Panc1 (cell line): ENCODE measurements at regions not wholly inside any gene's neighbourhood (a gene's known extent, or its start where the extent isn't known, plus 50 kb on each side); places are given as distances from the start of the nearest gene placed in this dataset.

ENCODE experiments used
- ATAC-seq: fragments of 200-7000 bp; cut with Tn5 transposase; 2 replicates; pipeline ENCODE4 v1.9.1; 2020; ENCODE audit warnings: mild to moderate bottlenecking, moderate library complexity
- BruUV-seq: library from RNA; stranded (reverse); fragments of 400-500 nt; replicated peaks from 2 replicates; lab custom pipeline; 2021; lab: Mats Ljungman, UMichigan
- CTCF ChIA-PET: fragments of 300-600 bp; sonication (Branson Sonifier 250); formaldehyde crosslinking; loops from one replicate; lab custom pipeline; 2022; ENCODE audit warnings: antibody characterized with exemption; lab: Charles Lee
- POLR2A ChIA-PET: fragments of 300-600 bp; sonication (Branson Sonifier 250); formaldehyde crosslinking; loops from one replicate; lab custom pipeline; 2022; ENCODE audit warnings: antibody characterized with exemption; lab: Charles Lee
- DNase-seq: peaks from one replicate; pipeline ENCODE4 v3.0.0-alpha.2; 2010; ENCODE audit warnings: low read depth, low spot score
- H3K27ac ChIP-seq: 2 replicates; pipeline ENCODE4 v1.5.1; 2011; ENCODE audit warnings: mild to moderate bottlenecking, low read length, inconsistent platforms
- H3K27me3 ChIP-seq: fragments of 200-500 bp; sonication (Bioruptor generic); 2 replicates; pipeline ENCODE4 v1.6.0; 2014; ENCODE audit warnings: low read length, inconsistent platforms; ENCODE audit not compliant: control insufficient read depth, insufficient read depth
- H3K36me3 ChIP-seq: fragments of 200-500 bp; sonication (Bioruptor generic); 2 replicates; pipeline ENCODE4 v1.5.1; 2014; ENCODE audit warnings: inconsistent platforms, mild to moderate bottlenecking, low read length, moderate library complexity; ENCODE audit not compliant: control insufficient read depth, insufficient read depth
- H3K4me1 ChIP-seq: 2 replicates; pipeline ENCODE4 v1.5.1; 2011; ENCODE audit warnings: inconsistent platforms, mild to moderate bottlenecking, low read length, moderate library complexity; ENCODE audit not compliant: control insufficient read depth, insufficient read depth
- H3K4me3 ChIP-seq, 2 experiments: 2 replicates each; pipeline ENCODE4 v1.5.1; 2011 to 2012; ENCODE audit warnings: low read depth in 2 of 2, low read length in 2 of 2, mild to moderate bottlenecking in 2 of 2, inconsistent platforms in 1 of 2, moderate library complexity in 1 of 2
- H3K9me3 ChIP-seq: fragments of 200-500 bp; sonication (Bioruptor generic); 2 replicates; pipeline ENCODE4 v1.5.1; 2014; ENCODE audit warnings: low read depth, mild to moderate bottlenecking, inconsistent platforms, low read length, moderate library complexity; ENCODE audit not compliant: control insufficient read depth, insufficient read depth
- POLR2AphosphoS5 ChIP-seq: IDR thresholded peaks from 2 replicates; pipeline ENCODE4 v1.6.1; 2012; ENCODE audit warnings: mild to moderate bottlenecking, low read depth, low read length, moderate library complexity
- SIN3A ChIP-seq: IDR thresholded peaks from 2 replicates; pipeline ENCODE4 v1.6.1; 2012; ENCODE audit warnings: low read depth, mild to moderate bottlenecking, low read length, moderate library complexity, borderline replicate concordance; ENCODE audit not compliant: insufficient read depth
- TCF7L2 ChIP-seq: IDR thresholded peaks from 2 replicates; pipeline ENCODE4 v1.6.1; 2011; ENCODE audit warnings: mild to moderate bottlenecking, low read depth, low read length, inconsistent platforms
- in situ Hi-C: cut with HindIII; loops from 2 replicates; pipeline ENCODE4 v1.10.0; 2016; ENCODE audit warnings: low sequenced_read_pairs, low pct_unique_long_range_greater_than_20kb
- intact Hi-C: fragments of 100-400 bp; cut with micrococcal nuclease; formaldehyde crosslinking; loops from one replicate; pipeline ENCODE4 v1.10.0; 2022; ENCODE audit not compliant: unreplicated experiment
- TF ChIP-seq, protein P1 (sequence below): fragments of 450-650 bp; IDR thresholded peaks from 2 replicates; pipeline ENCODE4 v1.5.1; 2017; ENCODE audit warnings: mild to moderate bottlenecking
- TF ChIP-seq, protein P2 (sequence below), 2 experiments: IDR thresholded peaks; 2 replicates each; pipeline ENCODE4 v1.6.1; 2011 to 2012; ENCODE audit warnings: low read depth in 2 of 2, control low read depth in 1 of 2, low read length in 1 of 2, mild to moderate bottlenecking in 1 of 2, moderate library complexity in 1 of 2; ENCODE audit not compliant: insufficient read depth in 1 of 2

DNA sequence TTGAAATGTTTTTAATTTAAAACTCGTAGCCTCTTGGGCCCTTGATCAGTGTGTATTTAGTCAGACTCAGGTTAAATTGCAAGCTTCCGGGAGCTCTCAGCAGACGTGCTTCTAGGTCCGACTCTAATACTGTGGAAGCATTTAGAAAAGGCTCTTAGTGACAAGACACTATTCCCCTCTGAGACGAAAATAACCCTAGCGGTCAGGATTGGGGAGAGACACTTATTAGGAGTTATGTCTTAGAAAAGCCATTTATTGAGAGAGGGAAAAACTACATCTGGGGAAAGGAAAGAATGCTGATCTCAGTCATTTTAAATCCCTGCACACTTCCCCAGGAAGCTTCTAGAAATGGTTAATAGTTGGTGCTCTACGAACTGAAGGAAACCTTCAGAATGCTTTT, 110.5 kb upstream of the NCK2 start:
- no peak for TF ChIP-seq POLR2AphosphoS5
- TF ChIP-seq, protein P1, sequence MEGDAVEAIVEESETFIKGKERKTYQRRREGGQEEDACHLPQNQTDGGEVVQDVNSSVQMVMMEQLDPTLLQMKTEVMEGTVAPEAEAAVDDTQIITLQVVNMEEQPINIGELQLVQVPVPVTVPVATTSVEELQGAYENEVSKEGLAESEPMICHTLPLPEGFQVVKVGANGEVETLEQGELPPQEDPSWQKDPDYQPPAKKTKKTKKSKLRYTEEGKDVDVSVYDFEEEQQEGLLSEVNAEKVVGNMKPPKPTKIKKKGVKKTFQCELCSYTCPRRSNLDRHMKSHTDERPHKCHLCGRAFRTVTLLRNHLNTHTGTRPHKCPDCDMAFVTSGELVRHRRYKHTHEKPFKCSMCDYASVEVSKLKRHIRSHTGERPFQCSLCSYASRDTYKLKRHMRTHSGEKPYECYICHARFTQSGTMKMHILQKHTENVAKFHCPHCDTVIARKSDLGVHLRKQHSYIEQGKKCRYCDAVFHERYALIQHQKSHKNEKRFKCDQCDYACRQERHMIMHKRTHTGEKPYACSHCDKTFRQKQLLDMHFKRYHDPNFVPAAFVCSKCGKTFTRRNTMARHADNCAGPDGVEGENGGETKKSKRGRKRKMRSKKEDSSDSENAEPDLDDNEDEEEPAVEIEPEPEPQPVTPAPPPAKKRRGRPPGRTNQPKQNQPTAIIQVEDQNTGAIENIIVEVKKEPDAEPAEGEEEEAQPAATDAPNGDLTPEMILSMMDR, result peak; percentile 18; the same call in 1 of the 2 replicates
- Histone ChIP-seq H3K4me1 (no peaks in the 10 kb centered on the region), H3K4me3 (no peak overlapping the region), H3K27ac (no peak overlapping the region), H3K27me3 (peaks cover 4% of the 10 kb centered on the region), H3K9me3 (no peaks in the 10 kb centered on the region), H3K36me3 (no peaks in the 10 kb centered on the region)
- DNase-seq (no peak), ATAC-seq (no peak)
- POLR2A ChIA-PET, result no interaction called here
- BruUV-seq, result no TSS peak
- in situ Hi-C loops (no loop called here), intact Hi-C loops (no loop called here)
- CTCF ChIA-PET, result no interaction called here

DNA sequence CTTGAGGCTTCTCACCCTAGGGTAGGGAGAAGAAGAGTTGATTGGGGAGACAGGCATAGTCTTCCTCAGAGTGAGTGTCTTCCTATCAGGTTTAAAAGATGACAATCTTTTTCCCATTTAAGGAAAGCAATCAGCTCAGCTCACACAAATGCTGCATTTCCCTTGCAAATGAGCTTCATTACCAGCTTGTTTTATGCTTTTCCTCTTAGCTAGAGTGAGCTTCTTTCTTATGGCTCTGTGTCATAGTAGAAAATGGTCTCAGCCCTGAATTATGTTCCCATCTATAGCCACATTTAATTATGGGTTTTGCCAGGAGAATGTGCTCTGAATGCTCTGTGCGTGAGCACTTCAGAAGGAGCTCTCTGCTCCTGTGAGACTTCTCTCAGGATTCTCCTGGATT, 112.8 kb upstream of the NCK2 start:
- CTCF ChIA-PET, result no interaction called here
- in situ Hi-C loops, result no loop called here
- ATAC-seq (no peak), DNase-seq (no peak)
- TF ChIP-seq SIN3A (no peak), POLR2AphosphoS5 (no peak), TCF7L2 (no peak)
- TF ChIP-seq, protein P1, result no peak
- TF ChIP-seq, protein P2, sequence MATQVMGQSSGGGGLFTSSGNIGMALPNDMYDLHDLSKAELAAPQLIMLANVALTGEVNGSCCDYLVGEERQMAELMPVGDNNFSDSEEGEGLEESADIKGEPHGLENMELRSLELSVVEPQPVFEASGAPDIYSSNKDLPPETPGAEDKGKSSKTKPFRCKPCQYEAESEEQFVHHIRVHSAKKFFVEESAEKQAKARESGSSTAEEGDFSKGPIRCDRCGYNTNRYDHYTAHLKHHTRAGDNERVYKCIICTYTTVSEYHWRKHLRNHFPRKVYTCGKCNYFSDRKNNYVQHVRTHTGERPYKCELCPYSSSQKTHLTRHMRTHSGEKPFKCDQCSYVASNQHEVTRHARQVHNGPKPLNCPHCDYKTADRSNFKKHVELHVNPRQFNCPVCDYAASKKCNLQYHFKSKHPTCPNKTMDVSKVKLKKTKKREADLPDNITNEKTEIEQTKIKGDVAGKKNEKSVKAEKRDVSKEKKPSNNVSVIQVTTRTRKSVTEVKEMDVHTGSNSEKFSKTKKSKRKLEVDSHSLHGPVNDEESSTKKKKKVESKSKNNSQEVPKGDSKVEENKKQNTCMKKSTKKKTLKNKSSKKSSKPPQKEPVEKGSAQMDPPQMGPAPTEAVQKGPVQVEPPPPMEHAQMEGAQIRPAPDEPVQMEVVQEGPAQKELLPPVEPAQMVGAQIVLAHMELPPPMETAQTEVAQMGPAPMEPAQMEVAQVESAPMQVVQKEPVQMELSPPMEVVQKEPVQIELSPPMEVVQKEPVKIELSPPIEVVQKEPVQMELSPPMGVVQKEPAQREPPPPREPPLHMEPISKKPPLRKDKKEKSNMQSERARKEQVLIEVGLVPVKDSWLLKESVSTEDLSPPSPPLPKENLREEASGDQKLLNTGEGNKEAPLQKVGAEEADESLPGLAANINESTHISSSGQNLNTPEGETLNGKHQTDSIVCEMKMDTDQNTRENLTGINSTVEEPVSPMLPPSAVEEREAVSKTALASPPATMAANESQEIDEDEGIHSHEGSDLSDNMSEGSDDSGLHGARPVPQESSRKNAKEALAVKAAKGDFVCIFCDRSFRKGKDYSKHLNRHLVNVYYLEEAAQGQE (IDR thresholded peaks at IDR 0.05; ENCODE audit: insufficient read depth in 1 of 2, low read depth in 2 of 2, low read length in 1 of 2), result no peak
- Histone ChIP-seq H3K36me3 (no peaks in the 10 kb centered on the region), H3K27me3 (peaks cover 4% of the 10 kb centered on the region), H3K4me1 (no peaks in the 10 kb centered on the region), H3K27ac (no peak overlapping the region), H3K4me3 (no peak overlapping the region), H3K9me3 (no peaks in the 10 kb centered on the region)
- POLR2A ChIA-PET, result no interaction called here
- no TSS peak for BruUV-seq
- intact Hi-C loops, result no loop called here
